RPMI7951 (cell line): ENCODE measurements at regions not wholly inside any gene's neighbourhood (a gene's known extent, or its start where the extent isn't known, plus 50 kb on each side); places are given as distances from the start of the nearest gene placed in this dataset.
"Not testable (repeated sequence)": the region's sequence is repeated elsewhere in the genome, so short reads cannot be mapped to it uniquely, and the experiment has no call there.

Experiments used
- DNase-seq: peaks from one replicate; pipeline ENCODE4 v3.0.0-alpha.2; 2012; ENCODE audit warnings: low read depth

DNA sequence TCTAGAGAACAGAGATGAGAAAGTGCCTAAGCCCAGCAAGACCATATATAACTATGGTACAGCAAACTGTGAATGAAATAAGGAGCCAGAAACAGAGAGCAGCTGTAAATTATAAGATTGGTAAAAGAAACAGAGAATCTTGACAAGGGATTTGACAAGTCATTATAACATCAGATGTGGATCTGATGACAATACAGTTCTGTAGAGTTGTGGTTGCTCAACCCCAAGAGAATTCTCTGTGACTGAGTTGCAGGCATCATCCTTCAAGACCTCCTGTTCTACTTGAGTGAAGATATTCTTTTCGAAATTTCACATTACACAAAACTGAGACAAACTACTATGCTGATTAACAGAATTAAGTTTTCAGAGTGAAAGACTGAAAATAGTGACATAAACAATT lies 343.1 kb upstream of the SLC39A10 start:
- DNase-seq = no peak

DNA sequence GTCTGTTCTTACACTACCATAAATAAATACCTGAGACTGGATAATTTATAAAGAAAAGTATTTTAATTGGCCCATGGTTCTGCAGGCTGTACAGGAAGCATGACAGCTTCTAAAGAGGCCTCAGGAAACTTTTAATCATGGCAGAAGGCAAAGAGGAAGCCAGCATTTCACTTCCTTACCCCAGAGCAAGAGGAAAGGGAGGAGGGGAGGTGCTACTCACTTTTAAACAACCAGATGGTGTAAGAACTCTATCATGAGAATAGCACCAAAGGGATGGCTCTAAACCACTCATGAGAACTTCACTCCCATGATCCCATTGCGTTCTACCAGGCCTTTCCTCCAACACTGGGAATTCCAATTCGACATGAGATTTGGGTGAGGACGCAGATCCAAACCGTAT lies 344.4 kb upstream of the SLC39A10 start:
- DNase-seq = peak; percentile 58

DNA sequence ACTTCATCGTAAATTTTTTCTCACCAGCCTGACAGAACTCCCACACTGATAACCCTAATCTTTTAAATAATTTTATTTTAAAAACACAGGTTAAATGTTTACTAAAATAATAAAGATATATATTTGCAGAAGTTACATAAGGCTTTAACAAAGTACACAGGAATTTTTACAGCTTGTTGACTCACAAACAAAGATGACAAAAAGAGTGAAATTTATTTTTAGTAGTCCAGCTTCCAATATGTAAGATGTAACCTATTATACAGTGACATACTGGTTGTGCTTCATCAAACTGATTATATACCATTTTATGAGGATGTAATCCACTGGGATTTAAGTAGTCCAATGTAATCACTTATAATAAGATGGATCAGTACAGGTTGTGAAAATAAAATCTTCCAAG lies 348.9 kb upstream of the SLC39A10 start:
- DNase-seq = no peak

DNA sequence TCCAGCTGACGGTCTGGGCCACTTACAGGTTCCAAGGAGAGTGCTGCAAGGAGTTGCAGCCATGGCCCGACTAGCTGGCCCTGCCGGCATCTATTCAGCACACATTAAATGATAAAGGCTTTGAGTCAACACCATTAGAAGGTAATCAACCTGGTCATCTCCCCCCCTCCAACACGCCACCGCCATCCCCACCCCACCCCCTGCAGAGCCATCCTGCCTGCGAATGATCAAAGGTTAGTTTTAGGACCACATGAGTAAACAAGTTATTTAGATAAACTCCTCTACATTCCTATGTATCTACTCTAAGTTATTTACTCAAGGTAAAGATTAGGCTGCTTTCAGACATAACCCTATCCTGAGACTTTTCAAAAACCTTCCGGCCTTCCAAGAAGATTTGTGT lies 349.3 kb upstream of the SLC39A10 start:
- DNase-seq = no peak

DNA sequence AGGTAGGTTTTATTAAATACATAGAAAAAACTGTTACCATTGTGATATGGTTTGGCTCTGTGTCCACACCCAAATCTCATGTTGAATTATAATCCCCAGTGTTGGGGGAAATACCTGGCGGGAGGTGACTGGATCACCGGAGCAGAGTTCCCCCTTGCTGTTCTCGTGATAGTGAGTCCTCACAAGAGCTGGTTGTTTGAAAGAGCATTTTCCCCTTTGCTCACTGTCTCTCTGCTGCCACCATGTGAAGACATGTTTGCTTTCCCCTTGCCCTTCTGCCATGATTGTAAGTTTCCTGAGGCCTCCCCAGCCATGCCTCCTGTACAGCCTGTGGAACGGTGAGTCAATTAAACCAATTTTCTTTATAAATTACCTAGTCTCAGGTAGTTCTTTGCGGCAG lies 352.7 kb upstream of the SLC39A10 start:
- DNase-seq = peak; percentile 42

DNA sequence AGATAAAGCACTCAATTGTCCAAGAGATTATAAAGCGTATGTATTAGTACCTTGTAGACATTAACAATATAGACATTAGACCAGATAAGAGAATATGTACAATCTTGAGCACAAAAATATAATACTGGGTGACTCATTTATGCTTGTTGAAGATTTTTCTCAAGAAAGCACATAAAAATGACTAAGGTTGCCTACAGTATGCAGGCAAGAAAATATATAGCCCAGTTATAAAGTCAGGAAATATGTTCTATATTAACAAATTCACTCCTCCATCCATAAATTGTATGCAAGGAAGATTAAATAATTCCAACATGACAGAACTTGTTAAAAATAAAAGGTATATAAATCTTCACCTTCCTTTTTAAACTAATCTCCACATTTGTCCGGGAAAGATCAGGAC lies 356.4 kb upstream of the SLC39A10 start:
- no peak for DNase-seq

DNA sequence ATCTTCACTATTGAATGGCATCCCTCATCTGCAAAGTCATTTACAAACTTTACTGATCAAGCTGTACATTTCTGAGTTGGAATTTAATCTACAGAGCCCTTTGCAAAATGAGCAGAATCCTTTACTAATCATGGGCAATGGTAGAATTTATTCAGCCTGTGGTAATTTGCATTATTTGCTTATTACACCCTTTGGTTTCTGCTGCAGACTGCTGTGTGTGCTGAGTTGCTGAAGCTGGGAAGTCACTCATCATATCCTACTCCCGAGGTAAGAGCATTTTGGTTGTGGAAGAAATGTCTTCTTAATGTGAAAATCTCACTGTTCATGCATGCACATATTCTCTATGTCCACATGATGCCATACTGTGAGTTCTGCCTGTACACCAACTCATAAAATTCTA lies 357.4 kb upstream of the SLC39A10 start:
- no peak for DNase-seq

DNA sequence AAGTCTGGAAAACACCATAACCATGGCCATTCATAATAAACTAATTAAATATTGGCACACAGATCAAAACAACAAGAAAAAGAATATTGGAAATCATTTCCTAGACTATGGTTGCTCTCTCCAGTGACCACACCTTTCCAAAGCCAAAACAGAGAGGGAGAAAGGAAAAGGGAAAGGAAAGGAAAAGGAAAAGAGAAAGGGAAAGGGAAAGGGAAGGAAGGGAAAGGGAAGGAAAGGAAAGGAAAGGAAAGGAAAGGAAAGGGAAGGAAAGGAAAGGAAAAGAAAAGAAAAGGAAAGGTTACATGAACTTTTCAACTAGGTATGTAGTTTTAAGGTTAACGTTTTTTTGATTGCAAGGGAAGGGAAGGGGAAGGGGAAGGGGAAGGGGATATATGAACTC lies 360.5 kb upstream of the SLC39A10 start:
- no peak for DNase-seq

DNA sequence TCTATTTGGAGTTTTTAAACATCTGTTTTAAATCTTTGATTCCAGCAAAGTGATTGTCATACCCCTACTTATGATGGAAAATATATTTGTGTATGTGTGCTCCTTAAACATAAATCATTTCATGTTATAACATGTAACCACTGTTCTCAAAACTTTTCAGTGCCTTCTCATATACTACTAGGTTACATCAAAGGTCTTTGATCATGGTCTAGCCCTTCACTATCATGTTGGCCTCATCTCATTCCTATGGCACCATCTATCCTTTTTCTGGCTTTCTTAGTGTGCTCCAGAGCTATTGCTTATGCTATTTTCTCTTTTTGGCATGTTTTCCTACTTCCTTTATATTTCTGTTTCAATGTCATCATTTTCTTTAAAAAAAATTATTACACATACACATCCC lies 367.9 kb upstream of the SLC39A10 start:
- no peak for DNase-seq

DNA sequence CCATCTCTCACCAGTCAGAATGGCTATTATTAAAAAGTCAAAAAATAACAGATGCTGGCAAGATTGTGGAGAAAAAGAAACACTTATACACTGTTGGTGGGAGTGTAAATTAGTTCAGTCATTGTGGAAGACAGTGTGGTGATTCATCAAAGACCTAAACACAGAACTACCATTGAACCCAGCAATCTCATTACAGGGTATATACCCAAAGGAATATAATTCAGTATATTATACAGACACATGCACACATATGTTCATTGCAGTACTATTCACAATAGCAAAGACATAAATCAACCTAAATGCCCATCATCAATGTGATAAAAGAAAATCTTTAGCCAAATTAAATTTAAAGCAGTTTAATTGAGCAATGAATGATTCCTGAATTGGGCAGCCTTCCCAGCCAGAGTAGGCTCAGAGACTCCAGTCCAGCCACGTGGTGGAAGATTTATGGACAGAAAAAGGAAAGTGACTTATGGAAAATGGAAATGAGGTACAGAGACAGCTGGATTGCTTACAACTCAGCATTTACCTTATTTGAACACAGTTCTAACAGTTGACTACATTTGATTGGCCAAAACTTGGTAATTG lies 377.1 kb upstream of the SLC39A10 start:
- DNase-seq = no peak

DNA sequence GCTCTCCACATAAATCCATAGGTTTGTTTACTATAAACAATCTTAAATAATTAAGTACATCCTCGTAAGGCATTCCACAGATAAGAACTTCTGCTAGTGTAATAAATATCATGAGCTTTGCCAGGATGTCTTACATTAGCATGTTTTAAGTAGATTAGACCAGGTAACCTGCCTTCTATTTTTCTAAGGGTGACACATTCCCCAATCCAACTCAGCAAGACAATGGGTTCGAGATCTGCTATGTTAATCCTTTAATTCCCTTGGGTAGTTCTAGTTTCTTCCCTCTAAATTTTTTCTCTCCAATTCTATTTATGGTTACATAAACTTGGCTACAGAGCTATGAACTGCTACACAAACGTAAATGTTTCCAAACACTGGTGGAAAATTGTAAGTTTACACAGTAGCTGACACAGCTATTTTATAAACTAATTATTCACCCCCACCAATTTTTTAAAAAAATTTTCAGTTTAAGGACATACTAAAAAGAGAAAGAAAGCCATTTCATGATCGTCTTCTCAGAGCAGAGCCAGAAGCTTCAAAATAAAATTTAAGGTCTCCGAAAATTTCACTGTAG lies 386.5 kb upstream of the SLC39A10 start:
- DNase-seq = no peak

DNA sequence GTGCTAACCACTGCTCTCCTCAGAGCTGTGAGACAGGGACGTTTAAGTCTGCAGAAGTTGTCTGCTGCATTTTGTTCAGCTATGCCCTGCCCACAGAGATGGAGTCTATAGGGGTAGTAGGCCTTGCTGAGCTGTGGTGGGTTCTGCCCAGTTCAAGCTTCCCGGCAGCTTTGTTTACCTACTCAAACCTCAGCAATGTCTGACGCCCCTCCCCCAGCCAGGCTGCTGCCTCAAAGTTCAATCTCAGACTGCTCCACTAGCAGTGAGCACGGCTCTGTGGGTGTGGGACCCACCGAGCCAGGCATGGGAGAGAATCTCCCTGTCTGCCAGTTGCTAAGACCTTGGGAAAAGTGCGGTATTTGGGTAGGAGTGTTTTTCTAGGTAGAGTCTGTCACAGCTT lies 387.8 kb upstream of the SLC39A10 start:
- DNase-seq = no peak

DNA sequence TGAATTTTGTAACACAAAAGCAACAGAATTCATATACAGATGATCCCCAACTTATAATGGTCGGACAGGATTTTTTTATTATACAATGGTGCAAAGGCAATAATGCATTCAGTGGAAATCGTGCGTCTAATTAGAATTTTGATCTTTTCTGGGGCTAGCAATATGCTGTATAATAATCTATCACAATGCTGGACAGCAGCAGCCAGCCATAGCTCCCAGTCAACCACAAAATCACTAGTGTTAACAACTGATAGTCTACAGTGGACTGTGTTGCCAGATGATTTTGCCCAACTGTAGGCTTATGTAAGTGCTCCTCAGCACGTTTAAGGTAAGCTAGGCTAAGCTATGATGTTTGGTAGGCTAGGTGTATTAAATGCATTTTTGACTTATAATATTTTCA lies 399.0 kb upstream of the SLC39A10 start:
- no peak for DNase-seq

DNA sequence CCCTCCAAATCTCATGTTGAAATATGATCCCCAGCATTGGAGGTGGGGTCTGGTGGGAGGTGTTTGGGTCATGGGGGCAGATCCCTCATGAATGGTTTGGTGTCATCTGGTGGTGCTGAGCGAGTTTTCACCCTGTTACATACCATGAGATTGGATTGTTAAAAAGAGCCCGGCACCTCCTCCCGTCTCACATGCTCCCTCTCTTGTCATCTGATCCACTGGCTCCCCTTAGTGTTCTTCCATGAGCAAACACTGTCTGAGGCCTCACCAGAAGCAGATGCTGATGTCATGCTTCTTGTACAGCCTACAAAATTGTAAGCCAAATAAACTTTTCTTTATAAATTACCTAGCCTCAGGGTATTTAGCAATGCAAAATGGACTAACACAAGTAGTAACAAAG lies 405.0 kb upstream of the SLC39A10 start:
- no peak for DNase-seq

DNA sequence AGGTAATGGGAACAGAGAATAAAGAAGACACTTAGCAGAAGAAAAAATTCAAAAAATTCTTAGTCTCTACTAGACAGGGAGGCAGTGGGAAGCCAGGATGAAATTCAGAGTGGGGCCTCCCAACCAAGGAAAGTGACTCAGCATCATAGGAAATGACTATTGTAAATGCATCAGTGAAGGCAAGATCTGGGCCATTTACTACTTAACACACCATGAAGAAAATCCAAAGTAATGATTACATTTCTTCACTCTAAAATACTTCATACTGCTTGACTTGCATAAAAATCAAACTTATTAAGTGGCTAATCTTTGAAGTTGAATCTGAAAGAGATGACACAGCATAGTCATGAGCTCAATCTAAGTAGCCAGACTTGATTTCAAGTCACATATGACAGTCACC lies 405.8 kb upstream of the SLC39A10 start:
- no peak for DNase-seq

DNA sequence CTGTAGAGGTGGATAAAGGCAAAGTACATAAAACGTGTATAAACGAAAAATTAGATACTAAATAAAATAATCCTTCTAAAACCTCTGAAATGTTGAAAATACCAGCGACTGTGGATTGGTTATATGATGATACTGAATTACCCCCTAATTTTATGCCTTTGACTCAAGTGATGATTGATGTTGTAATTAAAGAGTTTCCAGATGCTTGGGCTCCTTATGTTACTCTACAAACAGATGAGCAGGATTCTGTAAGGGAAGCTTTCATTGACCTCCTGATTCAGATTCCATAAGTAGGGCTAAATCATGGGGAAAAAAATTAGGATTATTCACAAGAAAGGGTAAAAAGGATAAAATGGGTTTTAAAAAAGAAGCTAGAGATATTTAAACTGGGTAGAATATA lies 418.2 kb upstream of the SLC39A10 start:
- DNase-seq = no peak

DNA sequence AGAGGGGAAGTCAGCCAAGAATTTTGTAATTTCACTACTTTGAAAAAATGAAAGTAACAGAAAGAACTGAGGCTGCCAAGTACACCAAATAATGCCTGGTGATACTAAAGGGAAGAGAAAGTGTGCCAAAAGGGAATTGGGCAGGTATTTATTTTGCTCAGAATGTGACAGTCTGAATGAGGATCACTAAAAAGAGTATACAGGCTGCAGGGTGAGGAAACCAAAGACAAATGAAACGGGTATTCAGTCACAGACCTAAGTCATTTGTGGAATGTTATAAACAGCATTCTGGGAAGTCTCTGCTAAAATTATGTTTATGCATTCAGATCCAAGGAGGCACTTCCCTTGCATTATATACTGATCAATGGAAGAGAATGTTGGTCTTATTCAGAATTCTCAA lies 418.6 kb upstream of the SLC39A10 start:
- no peak for DNase-seq

DNA sequence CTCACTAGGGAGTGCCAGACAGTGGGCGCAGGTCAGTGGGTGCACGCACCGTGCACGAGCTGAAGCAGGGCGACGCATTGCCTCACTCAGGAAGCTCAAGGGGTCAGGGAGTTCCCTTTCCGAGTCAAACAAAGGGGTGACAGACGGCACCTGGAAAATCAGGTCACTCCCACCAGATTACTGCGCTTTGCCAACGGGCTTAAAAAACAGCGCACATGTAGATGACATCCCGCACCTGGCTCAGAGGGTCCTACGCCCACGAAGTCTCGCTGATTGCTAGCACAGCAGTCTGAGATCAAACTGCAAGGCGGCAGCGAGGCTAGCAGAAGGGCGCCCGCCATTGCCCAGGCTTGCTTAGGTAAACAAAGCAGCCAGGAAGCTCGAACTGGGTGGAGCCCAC lies 428.5 kb upstream of the SLC39A10 start:
- DNase-seq = not testable (repeated sequence)

DNA sequence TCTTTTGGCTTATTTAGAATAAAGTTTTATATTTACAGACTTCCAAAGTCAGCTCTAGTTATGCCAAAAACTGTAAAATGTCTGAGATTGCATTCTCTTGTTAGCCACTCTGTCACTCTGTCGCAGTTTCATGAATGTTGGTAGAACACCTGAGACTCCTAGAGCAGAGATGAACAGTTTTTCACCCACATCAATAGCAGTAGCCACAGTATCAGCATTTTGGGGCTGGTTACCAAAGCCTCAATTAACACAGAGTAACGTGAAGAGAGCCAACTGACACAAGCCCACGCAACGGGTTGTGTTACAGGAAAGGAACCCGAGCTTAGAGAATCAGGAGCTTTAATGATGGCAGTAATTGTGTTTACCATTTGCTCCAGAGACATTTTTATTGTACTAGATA lies 443.0 kb upstream of the SLC39A10 start:
- no peak for DNase-seq

DNA sequence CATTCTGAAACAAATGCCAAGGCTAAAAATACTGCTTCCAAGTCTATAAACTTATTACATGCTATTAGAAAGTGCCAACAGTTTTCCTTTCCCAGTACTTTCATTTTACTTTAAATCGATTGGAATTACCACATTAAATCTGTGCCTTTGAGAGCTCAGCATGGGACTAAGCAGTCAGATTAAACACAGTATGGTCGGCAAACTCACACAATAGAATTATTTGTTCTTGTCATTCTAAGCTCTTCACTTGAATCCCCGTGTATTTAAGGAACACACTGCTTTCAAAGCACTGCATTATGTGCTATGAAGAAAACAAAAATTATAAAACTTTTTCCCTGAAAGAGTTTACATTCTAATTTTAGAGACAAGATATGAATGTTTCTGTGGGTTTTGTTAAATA lies 444.4 kb upstream of the SLC39A10 start:
- DNase-seq = no peak

DNA sequence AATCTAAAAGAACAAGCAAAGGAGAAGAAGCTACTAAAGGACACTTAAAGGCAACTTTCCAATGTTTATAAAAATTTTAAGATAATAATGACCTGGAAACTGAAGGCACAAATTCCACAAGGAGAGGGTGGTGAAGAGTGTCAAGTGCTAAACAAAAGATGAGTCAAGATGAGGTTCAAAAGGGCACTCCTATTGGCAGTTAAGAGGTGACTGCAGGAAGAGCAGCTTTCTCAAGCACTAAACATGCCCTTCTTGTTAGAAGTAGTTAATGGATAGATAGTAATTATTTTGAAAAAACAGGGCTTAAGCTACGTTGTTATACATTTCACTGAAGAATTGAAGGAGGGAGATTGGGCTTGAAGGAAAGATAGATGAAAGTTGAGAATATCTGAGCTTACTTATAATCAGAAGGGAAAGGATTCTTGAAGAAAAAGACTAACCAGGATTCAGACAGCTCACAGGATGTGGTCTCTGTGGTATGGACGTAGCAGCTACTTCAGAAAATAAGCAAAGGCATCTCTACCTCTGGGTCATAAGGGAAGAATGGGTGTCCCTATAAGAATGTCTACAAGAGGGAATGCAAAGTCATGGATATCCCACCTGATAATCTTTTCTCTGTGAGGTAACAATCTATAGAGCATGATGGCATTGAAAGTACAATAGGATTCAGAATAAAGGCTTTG lies 454.7 kb upstream of the SLC39A10 start:
- peak; percentile 32 for DNase-seq

DNA sequence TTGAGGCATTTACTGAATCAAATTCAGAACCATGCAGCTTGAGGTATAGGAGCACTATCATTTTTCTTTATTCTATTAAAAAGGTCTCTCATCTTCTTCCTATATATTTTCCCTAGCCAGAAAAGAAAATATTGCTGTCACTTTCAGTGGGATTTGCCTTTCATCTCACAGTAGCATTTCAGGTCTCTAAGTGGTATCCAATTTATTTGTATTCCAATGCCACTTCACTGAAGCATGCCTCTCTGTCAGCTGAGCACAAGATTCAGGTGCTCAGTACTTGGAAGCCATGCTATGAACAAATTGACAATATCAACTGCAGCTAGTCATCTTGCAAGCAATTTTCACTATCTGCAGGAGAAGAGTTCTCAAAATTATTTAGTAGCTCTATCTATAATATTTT lies 457.2 kb upstream of the SLC39A10 start:
- no peak for DNase-seq

DNA sequence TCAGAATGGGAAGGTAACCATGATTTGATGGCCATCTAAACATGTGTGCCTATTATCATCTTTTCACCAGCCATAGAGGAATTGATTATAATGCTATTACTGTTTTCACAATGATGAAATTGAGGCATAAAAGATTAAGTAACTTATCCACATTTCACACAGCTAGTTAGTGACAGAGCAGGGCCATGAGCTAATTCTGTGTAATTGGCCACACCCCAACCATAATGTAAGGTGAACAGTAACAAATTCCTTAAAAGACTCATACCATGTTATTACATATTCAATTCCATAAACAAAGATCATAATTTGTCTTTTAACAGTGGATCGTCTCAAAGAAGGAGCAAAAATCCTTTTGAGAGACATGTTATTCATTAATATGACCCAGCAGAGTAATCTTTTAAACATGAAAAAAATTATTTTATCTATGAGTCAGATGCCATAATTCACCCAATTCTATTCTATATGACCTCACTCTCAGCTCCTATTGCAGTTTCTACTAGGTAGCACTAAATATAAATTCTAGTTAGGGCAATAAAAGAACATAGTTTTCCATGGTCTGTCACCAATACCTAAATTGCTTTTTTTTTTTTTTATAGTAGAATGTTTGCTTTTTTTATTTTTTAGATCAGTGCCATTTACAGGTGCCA lies 475.8 kb upstream of the SLC39A10 start:
- DNase-seq = no peak
